ENCODE measurements at regions not wholly inside any gene's neighbourhood (a gene's known extent, or its start where the extent isn't known, plus 50 kb on each side); places are given as distances from the start of the nearest gene placed in this dataset.

DNA sequence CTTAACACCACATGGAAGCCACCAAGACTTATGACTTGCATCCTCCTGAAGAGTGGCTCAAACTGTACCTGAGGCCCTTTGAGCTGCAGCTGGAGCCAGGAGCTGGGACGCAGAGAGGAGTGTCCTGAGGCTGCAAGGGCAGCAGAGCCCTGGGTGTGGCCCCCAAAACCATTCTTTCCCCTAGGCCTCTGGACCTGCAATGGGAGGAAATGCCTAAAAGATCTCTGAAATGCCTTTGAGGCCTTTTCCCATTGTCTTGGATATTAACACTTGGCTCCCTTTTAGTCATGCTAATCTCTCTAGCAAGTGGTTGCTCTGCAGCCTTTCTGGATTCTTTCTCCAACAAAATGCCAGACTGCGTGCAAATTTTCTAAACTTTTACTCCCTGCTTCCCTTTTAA is 156.1 kb downstream of the SLC38A4 start:
- no peak overlapping the region for H3K4me3 ChIP-seq (ENCODE audit: low read depth, low read length)

DNA sequence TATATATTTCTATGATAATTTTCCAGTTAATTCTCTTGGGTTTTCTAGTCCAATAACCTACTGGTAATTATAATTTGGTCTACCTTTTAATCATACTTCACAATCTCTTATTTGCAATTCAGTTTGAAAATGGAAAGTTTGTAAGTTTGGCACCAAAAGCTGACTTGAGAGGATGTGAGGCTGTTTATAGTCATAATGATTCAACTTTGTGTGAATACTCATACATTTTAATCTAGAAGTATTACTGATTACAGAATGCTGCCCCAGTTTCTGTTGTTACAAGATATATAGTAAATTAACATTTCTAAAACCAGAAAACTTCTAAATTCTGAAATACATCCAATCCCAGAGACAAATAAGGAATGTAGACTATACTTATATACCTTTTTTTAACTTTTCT is 158.2 kb downstream of the SLC38A4 start:
- no peaks in the 10 kb centered on the region for H3K27me3 ChIP-seq (replicated peaks)
- no peak for DNase-seq
- in situ Hi-C loops (cut with HindIII; ENCODE audit: low pct_ligation_motif_present, low sequenced_read_pairs): no loop called here
- no peak overlapping the region for H3K4me3 ChIP-seq (ENCODE audit: low read depth, low read length)
- H3K36me3 ChIP-seq (replicated peaks): no peaks in the 10 kb centered on the region
- TF ChIP-seq, protein P1, sequence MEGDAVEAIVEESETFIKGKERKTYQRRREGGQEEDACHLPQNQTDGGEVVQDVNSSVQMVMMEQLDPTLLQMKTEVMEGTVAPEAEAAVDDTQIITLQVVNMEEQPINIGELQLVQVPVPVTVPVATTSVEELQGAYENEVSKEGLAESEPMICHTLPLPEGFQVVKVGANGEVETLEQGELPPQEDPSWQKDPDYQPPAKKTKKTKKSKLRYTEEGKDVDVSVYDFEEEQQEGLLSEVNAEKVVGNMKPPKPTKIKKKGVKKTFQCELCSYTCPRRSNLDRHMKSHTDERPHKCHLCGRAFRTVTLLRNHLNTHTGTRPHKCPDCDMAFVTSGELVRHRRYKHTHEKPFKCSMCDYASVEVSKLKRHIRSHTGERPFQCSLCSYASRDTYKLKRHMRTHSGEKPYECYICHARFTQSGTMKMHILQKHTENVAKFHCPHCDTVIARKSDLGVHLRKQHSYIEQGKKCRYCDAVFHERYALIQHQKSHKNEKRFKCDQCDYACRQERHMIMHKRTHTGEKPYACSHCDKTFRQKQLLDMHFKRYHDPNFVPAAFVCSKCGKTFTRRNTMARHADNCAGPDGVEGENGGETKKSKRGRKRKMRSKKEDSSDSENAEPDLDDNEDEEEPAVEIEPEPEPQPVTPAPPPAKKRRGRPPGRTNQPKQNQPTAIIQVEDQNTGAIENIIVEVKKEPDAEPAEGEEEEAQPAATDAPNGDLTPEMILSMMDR (IDR thresholded peaks at IDR 0.05; ENCODE audit: low read depth, low read length, missing control alignments): no peak
- H3K27ac ChIP-seq: no peak overlapping the region

More for the DNA sequence above, 156.1 kb downstream of the SLC38A4 start:
- no peak for DNase-seq
- no peak overlapping the region for H3K27ac ChIP-seq
- TF ChIP-seq, protein P1 (IDR thresholded peaks at IDR 0.05; ENCODE audit: low read depth, low read length, missing control alignments): no peak
- H3K36me3 ChIP-seq (replicated peaks): no peaks in the 10 kb centered on the region
- H3K27me3 ChIP-seq (replicated peaks): no peaks in the 10 kb centered on the region
- in situ Hi-C loops (cut with HindIII; ENCODE audit: low pct_ligation_motif_present, low sequenced_read_pairs): no loop called here

DNA sequence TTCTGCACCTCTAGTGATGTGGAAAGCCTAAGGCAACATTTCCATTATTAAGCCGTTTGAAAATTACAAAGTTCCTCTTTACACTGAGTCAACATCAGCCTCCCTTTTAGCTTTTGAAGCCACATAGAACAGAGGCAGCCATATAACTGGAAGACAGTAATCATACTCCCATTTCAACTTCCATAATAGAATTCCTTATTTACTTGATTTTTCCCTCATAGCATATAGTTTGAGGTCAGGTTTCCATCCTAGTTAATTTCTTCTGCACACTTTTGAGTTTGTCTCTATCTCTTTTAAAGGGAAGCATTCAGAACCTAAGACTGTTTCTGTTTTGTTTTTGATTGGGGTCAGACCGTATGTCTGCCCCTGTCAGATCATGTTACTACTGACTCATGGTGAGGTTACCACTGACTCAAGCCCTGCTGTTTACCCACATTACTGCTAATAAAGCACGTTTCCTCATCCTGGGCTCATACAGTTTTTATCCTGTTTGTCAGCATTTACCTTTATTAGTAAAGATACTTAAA is 161.0 kb downstream of the SLC38A4 start:
- Histone ChIP-seq H3K27me3 (replicated peaks) (no peaks in the 10 kb centered on the region), H3K36me3 (replicated peaks) (no peaks in the 10 kb centered on the region), H3K4me3 (ENCODE audit: low read depth, low read length) (no peak overlapping the region), H3K27ac (peak overlapping the region; percentile 42)
- TF ChIP-seq, protein P1 (IDR thresholded peaks at IDR 0.05; ENCODE audit: low read depth, low read length, missing control alignments): no peak
- in situ Hi-C loops (cut with HindIII; ENCODE audit: low pct_ligation_motif_present, low sequenced_read_pairs): no loop called here
- DNase-seq: peak; percentile 86

DNA sequence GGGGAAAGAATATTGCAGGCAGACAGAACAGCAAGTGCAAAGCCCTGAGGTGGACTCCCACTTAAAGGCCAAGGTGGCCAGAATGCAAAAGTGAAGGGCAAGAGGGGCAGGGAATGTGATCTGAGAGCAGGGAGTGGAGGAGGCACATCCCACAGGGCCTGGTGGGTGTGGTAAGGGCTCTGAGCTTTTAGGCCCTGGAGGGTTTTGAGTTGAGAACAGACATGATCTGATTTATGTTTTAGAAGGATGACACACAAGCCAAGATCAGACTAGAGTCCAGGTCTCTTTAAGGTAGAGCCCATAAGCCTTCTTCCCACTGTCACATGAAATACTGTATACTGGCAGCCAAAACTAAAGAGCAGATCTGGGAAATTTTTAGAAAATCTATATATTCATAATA is 162.5 kb downstream of the SLC38A4 start:
- in situ Hi-C loops (cut with HindIII; ENCODE audit: low pct_ligation_motif_present, low sequenced_read_pairs): no loop called here
- TF ChIP-seq, protein P1 (IDR thresholded peaks at IDR 0.05; ENCODE audit: low read depth, low read length, missing control alignments): no peak
- Histone ChIP-seq H3K27me3 (replicated peaks) (no peaks in the 10 kb centered on the region), H3K4me3 (ENCODE audit: low read depth, low read length) (no peak overlapping the region), H3K27ac (no peak overlapping the region), H3K36me3 (replicated peaks) (no peaks in the 10 kb centered on the region)
- DNase-seq: no peak

DNA sequence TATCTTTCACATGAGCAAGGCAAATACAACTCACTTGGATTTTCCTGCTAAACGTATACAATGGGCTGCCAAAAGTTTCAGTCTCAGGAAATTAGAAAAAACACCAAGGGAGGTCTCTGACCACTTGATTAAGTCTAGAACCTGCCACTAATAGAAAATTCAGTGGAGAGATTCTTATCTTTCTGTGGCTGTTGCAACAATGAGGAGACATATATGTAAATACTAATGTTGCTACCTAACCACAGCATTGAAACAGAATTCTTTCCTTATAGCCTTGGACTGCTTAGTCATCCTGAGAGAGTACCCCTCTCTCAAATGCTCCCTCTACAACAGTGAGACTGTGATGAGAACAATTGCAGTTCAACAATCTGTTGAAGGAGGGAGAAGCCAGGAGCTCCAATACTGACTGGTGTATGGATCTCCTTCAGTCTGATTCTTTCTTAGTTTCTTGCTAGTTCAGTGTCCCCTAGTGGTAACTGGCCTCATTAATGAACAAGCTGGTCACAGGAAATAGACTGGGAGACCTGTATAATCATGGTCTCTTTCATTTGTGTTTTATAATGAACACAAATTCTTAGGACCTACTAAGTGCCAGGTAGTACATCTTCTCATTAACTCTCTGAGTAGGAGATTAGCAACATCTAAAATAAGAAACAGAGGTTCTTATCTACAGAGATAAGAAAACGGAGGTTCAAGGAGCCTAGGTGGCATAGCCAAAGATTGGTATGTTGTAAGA is 164.5 kb downstream of the SLC38A4 start:
- in situ Hi-C loops (cut with HindIII; ENCODE audit: low pct_ligation_motif_present, low sequenced_read_pairs): no loop called here
- no peak overlapping the region for H3K4me3 ChIP-seq (ENCODE audit: low read depth, low read length)
- H3K27ac ChIP-seq: peak overlapping the region; percentile 78
- no peaks in the 10 kb centered on the region for H3K27me3 ChIP-seq (replicated peaks)
- TF ChIP-seq, protein P1 (IDR thresholded peaks at IDR 0.05; ENCODE audit: low read depth, low read length, missing control alignments): peak; percentile 79
- no peaks in the 10 kb centered on the region for H3K36me3 ChIP-seq (replicated peaks)
- peak; percentile 91 for DNase-seq

Measured in brain microvascular endothelial cell (primary cell).